ENCODE measurements at regions not wholly inside any gene's neighbourhood (a gene's known extent, or its start where the extent isn't known, plus 50 kb on each side); places are given as distances from the start of the nearest gene placed in this dataset.

- no peak overlapping the region for H3K27ac Mint-ChIP-seq
- H3K36me3 ChIP-seq (ENCODE audit: control insufficient read depth, insufficient read depth, low read length): no peaks in the 10 kb centered on the region
- H3K4me1 ChIP-seq (ENCODE audit: control insufficient read depth, insufficient read depth, low read length): no peaks in the 10 kb centered on the region
- DNase-seq: no peak
- H3K4me3 ChIP-seq (ENCODE audit: low read length): no peak overlapping the region
- no peak overlapping the region for H3K4me3 Mint-ChIP-seq
- no peaks in the 10 kb centered on the region for H3K27me3 ChIP-seq (ENCODE audit: control insufficient read depth, insufficient read depth, low read length, poor library complexity, severe bottlenecking)
- H3K9me3 Mint-ChIP-seq: peaks cover 12% of the 10 kb centered on the region
- H3K36me3 Mint-ChIP-seq (ENCODE audit: low read depth): no peaks in the 10 kb centered on the region
- TF ChIP-seq CTCF (conservative IDR thresholded peaks at IDR 0.05): no peak
- H3K4me1 Mint-ChIP-seq: peaks cover 4% of the 10 kb centered on the region
- peaks cover 1% of the 10 kb centered on the region for H3K27me3 Mint-ChIP-seq (ENCODE audit: insufficient read depth)
- H3K9ac ChIP-seq (ENCODE audit: extremely low read depth, low read length, poor library complexity, severe bottlenecking): no peak overlapping the region
- no peak overlapping the region for H3K27ac ChIP-seq (ENCODE audit: low read depth, low read length)
- 93 to 98% methylated on average over 6 to 9 of the region's 9 CpGs for WGBS, 2 experiments (ENCODE audit: insufficient coverage in 1 of 2, insufficient read length in 1 of 2)
- peaks cover 7% of the 10 kb centered on the region for H3K9me3 ChIP-seq (ENCODE audit: control insufficient read depth, low read length)
Observed at GRCh38 chr16:86918637-86919036, 340.3 kb downstream of the FOXL1 start.

- peaks cover 4% of the 10 kb centered on the region for H3K4me1 Mint-ChIP-seq
- H3K36me3 ChIP-seq (ENCODE audit: control insufficient read depth, insufficient read depth, low read length): no peaks in the 10 kb centered on the region
- H3K36me3 Mint-ChIP-seq (ENCODE audit: low read depth): no peaks in the 10 kb centered on the region
- no peaks in the 10 kb centered on the region for H3K27me3 ChIP-seq (ENCODE audit: control insufficient read depth, insufficient read depth, low read length, poor library complexity, severe bottlenecking)
- H3K9me3 Mint-ChIP-seq: peaks cover 12% of the 10 kb centered on the region
- no peak overlapping the region for H3K9ac ChIP-seq (ENCODE audit: extremely low read depth, low read length, poor library complexity, severe bottlenecking)
- H3K27ac Mint-ChIP-seq: no peak overlapping the region
- peaks cover 1% of the 10 kb centered on the region for H3K27me3 Mint-ChIP-seq (ENCODE audit: insufficient read depth)
- no peaks in the 10 kb centered on the region for H3K4me1 ChIP-seq (ENCODE audit: control insufficient read depth, insufficient read depth, low read length)
- H3K27ac ChIP-seq (ENCODE audit: low read depth, low read length): no peak overlapping the region
- peaks cover 7% of the 10 kb centered on the region for H3K9me3 ChIP-seq (ENCODE audit: control insufficient read depth, low read length)
- no peak overlapping the region for H3K4me3 ChIP-seq (ENCODE audit: low read length)
- H3K4me3 Mint-ChIP-seq: no peak overlapping the region
- 87 to 92% methylated on average over 9 to 12 of the region's 12 CpGs for WGBS, 2 experiments (ENCODE audit: insufficient coverage in 1 of 2, insufficient read length in 1 of 2)
- TF ChIP-seq CTCF (conservative IDR thresholded peaks at IDR 0.05): no peak
- no peak for DNase-seq
Observed at GRCh38 chr16:86919078-86919477, 340.7 kb downstream of the FOXL1 start.

GRCh38 chr16:86919578-86920305 is 341.4 kb downstream of the FOXL1 start:
- Mint-ChIP-seq H3K4me3 (no peak overlapping the region), H3K27me3 (ENCODE audit: insufficient read depth) (peaks cover 1% of the 10 kb centered on the region), H3K27ac (no peak overlapping the region), H3K36me3 (ENCODE audit: low read depth) (no peaks in the 10 kb centered on the region), H3K9me3 (peaks cover 12% of the 10 kb centered on the region), H3K4me1 (peaks cover 4% of the 10 kb centered on the region)
- no peaks in the 10 kb centered on the region for H3K27me3 ChIP-seq (ENCODE audit: control insufficient read depth, insufficient read depth, low read length, poor library complexity, severe bottlenecking)
- DNase-seq: no peak
- no peak for TF ChIP-seq CTCF (conservative IDR thresholded peaks at IDR 0.05)
- peaks cover 7% of the 10 kb centered on the region for H3K9me3 ChIP-seq (ENCODE audit: control insufficient read depth, low read length)
- no peaks in the 10 kb centered on the region for H3K4me1 ChIP-seq (ENCODE audit: control insufficient read depth, insufficient read depth, low read length)
- no peak overlapping the region for H3K9ac ChIP-seq (ENCODE audit: extremely low read depth, low read length, poor library complexity, severe bottlenecking)
- no peaks in the 10 kb centered on the region for H3K36me3 ChIP-seq (ENCODE audit: control insufficient read depth, insufficient read depth, low read length)
- 93 to 94% methylated on average over 23 to 28 of the region's 28 CpGs for WGBS, 2 experiments (ENCODE audit: insufficient coverage in 1 of 2, insufficient read length in 1 of 2)
- H3K27ac ChIP-seq (ENCODE audit: low read depth, low read length): no peak overlapping the region
- H3K4me3 ChIP-seq (ENCODE audit: low read length): no peak overlapping the region

All from endodermal cell (in vitro differentiated cells).